Body of pancreas (tissue), 4 donors: ENCODE measurements at regions not wholly inside any gene's neighbourhood (a gene's known extent, or its start where the extent isn't known, plus 50 kb on each side); places are given as distances from the start of the nearest gene placed in this dataset.

Experiments used
- POLR2A ChIP-seq, 3 donors: fragments of 450-650 bp; IDR thresholded peaks; one replicate each; pipeline ENCODE4 v1.6.1; 2016; ENCODE audit warnings: antibody characterized with exemption in 3 of 3, mild to moderate bottlenecking in 2 of 3
- TF ChIP-seq, protein P1 (sequence below), 7 experiments: fragments of 450-650 bp in 4 of 7; fragments of 200-600 bp in 3 of 7; sonication (generic) in 3 of 7; IDR thresholded peaks; one replicate each; pipeline ENCODE4 v1.5.1; 2016 to 2019; ENCODE audit warnings: antibody characterized with exemption in 7 of 7

DNA sequence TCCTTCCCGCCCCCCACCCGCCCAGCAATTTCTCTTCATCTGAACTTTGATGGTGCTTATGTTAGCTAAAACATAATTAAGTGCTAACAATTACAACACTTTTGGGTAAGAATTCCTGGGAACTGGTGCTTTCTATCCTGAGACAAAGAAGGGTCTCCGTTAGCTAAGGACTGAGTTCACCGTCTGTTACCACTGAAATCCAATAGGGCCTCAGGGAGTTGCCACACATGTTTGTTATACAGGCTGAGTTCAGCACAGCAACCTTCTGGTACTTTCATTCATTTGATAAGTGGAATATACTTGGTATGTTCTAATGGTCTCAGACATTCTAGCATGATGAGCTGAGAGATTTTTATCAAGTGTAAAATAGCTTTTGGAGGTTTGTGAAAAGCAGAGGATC, 437.9 kb downstream of the EFNA5 start:
- TF ChIP-seq, protein P1, sequence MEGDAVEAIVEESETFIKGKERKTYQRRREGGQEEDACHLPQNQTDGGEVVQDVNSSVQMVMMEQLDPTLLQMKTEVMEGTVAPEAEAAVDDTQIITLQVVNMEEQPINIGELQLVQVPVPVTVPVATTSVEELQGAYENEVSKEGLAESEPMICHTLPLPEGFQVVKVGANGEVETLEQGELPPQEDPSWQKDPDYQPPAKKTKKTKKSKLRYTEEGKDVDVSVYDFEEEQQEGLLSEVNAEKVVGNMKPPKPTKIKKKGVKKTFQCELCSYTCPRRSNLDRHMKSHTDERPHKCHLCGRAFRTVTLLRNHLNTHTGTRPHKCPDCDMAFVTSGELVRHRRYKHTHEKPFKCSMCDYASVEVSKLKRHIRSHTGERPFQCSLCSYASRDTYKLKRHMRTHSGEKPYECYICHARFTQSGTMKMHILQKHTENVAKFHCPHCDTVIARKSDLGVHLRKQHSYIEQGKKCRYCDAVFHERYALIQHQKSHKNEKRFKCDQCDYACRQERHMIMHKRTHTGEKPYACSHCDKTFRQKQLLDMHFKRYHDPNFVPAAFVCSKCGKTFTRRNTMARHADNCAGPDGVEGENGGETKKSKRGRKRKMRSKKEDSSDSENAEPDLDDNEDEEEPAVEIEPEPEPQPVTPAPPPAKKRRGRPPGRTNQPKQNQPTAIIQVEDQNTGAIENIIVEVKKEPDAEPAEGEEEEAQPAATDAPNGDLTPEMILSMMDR (IDR thresholded peaks at IDR 0.05): no peak
- TF ChIP-seq POLR2A (IDR thresholded peaks at IDR 0.05): no peak
